ENCODE measurements at regions not wholly inside any gene's neighbourhood (a gene's known extent, or its start where the extent isn't known, plus 50 kb on each side); places are given as distances from the start of the nearest gene placed in this dataset.

- no peak for TF ChIP-seq TCF12 (IDR thresholded peaks at IDR 0.05; ENCODE audit: low read depth)
- TF ChIP-seq TAF1 (IDR thresholded peaks at IDR 0.05; ENCODE audit: low read depth), result no peak
- no peak for TF ChIP-seq CEBPB (IDR thresholded peaks at IDR 0.05)
- no peak for TF ChIP-seq ZBTB7A (IDR thresholded peaks at IDR 0.05; ENCODE audit: low read depth)
- TF ChIP-seq YY1 (IDR thresholded peaks at IDR 0.05; ENCODE audit: low read depth), result no peak
- TF ChIP-seq USF1 (IDR thresholded peaks at IDR 0.05), result no peak
- TF ChIP-seq REST (IDR thresholded peaks at IDR 0.05; ENCODE audit: low read depth), result no peak
These were observed 281.9 kb upstream of the TUSC1 start for GRCh38 chr9:25960178-25960577.

Measured in Ishikawa (cell line).